ENCODE measurements at regions not wholly inside any gene's neighbourhood (a gene's known extent, or its start where the extent isn't known, plus 50 kb on each side); places are given as distances from the start of the nearest gene placed in this dataset.

DNA sequence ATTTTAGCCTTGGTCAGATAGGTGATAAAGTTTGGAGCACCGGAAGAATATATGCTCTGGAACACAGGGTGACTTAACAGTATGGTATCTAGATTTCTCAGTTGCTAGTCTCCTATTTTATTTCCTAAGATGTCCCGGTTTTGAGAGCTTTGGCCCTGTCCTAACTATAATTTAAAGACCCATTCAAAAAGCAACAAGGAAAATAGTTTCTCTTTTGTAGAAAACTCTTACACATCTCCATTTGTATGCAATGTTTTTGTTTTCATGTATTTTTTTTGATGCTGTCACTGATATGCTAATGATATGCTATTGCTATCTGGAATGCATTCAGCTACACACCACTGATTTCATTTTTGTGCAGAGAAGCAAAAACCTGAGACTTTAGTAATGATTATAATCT, 237.8 kb downstream of the GPD2 start:
- Mint-ChIP-seq H3K36me3 (no peaks in the 10 kb centered on the region), H3K9me3 (no peaks in the 10 kb centered on the region), H3K4me3 (no peak overlapping the region), H3K27me3 (no peaks in the 10 kb centered on the region), H3K27ac (no peak overlapping the region), H3K4me1 (no peaks in the 10 kb centered on the region)
- POLR2A ChIA-PET: no interaction called here
- ATAC-seq (ENCODE audit: low read depth): no peak
- no peak for DNase-seq

DNA sequence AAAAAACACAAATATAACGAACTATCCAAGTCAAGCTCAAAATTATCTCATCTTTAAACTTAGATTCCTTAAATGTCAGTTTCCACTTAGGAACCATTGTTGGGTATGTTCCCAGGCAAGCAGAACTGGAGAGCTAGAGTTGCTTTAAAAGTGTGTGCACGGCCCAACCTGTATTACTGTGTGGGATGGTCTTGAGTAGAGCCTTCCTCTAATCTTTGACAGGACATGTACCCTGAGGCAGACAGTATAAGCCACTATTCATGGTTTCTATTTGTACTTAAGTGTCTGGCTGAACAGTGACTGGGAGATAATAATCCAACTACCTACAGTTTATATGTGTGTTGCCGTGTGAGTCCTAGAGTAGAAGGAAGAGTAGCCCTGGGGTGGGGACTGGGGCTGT, 239.7 kb downstream of the GPD2 start:
- DNase-seq (no peak), ATAC-seq (ENCODE audit: low read depth) (no peak)
- H3K9me3 Mint-ChIP-seq: no peaks in the 10 kb centered on the region
- no peak overlapping the region for H3K4me3 Mint-ChIP-seq
- H3K36me3 Mint-ChIP-seq: no peaks in the 10 kb centered on the region
- H3K4me1 Mint-ChIP-seq: no peaks in the 10 kb centered on the region
- no peaks in the 10 kb centered on the region for H3K27me3 Mint-ChIP-seq
- POLR2A ChIA-PET: no interaction called here
- H3K27ac Mint-ChIP-seq: no peak overlapping the region

DNA sequence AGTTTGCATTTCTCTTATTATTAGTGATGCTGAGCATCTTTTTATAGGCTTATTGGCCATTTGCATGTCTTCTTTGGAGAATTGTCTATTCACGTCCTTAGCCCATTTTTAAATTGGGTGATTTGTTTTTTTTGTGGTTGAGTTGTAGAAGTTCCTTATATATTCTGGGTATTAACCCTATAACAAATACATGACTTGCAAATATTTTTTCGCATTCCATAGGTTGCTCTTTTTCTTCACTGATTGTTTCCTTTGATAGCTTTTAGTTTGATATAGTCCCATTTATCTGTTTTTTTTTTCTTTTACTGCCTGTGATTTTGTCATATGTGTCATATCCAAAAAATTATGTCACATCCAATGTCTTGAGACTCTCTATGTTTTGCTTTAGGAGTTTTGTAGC, 243.6 kb downstream of the GPD2 start:
- Mint-ChIP-seq H3K9me3 (no peaks in the 10 kb centered on the region), H3K27me3 (peaks cover 2% of the 10 kb centered on the region), H3K4me1 (no peaks in the 10 kb centered on the region), H3K36me3 (no peaks in the 10 kb centered on the region), H3K4me3 (no peak overlapping the region), H3K27ac (no peak overlapping the region)
- ATAC-seq (ENCODE audit: low read depth) (no peak), DNase-seq (no peak)
- POLR2A ChIA-PET: no interaction called here

DNA sequence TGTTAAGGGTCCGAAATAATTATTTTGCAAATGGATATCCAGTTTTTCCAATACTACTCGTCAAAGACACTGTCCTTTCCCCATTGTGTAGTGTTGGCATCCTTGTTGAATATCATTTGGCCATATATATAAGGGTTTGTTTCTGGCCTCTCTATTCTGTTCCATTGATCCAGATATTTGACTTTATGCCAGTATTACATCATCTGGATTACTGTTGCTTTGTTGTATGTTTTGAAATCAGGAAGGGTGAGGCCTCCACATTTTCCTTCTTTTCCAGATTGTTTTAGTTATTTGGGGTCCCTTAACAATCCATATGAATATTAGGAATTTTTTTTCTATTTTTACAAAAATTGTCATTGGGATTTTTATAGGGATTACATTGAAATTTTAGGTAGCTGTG, 244.1 kb downstream of the GPD2 start:
- POLR2A ChIA-PET: no interaction called here

GRCh38 chr2:156687126-156687525, 250.9 kb downstream of the GPD2 start:
- Mint-ChIP-seq H3K27ac (no peak overlapping the region), H3K36me3 (no peaks in the 10 kb centered on the region), H3K4me1 (no peaks in the 10 kb centered on the region), H3K27me3 (peaks cover 4% of the 10 kb centered on the region), H3K9me3 (peaks cover 1% of the 10 kb centered on the region), H3K4me3 (no peak overlapping the region)
- no peak for DNase-seq
- no peak for ATAC-seq (ENCODE audit: low read depth)
- POLR2A ChIA-PET: no interaction called here

More for the DNA sequence above, 244.1 kb downstream of the GPD2 start:
- Mint-ChIP-seq H3K27me3 (peaks cover 2% of the 10 kb centered on the region), H3K4me1 (no peaks in the 10 kb centered on the region), H3K27ac (no peak overlapping the region), H3K4me3 (no peak overlapping the region), H3K9me3 (no peaks in the 10 kb centered on the region), H3K36me3 (no peaks in the 10 kb centered on the region)
- ATAC-seq (ENCODE audit: low read depth): no peak
- no peak for DNase-seq

- ATAC-seq (ENCODE audit: low read depth): no peak
- Mint-ChIP-seq H3K27me3 (peaks cover 4% of the 10 kb centered on the region), H3K4me1 (no peaks in the 10 kb centered on the region), H3K4me3 (no peak overlapping the region), H3K9me3 (peaks cover 1% of the 10 kb centered on the region), H3K36me3 (no peaks in the 10 kb centered on the region), H3K27ac (no peak overlapping the region)
- DNase-seq: no peak
- POLR2A ChIA-PET: no interaction called here
Measured at GRCh38 chr2:156687715-156688114, 251.5 kb downstream of the GPD2 start.

DNA sequence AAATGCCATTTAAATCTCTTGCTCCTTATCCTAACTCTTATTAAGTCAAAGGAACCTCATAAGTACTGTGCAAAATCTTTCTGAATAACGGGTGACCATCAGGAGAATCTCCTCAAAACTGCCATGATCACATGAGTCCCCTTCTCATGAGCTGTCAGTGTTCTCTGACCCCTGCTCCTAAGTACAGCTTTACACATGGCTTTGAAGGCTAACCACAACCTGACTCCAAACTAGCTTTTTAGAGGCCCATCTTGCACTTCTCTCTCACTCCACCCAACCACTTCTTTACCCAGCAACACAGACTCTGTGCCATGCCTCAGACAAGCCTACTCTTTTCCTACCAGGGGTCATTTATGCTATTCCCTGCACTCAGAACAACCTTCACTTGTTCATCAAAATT, 253.8 kb downstream of the GPD2 start:
- H3K27me3 Mint-ChIP-seq: peaks cover 4% of the 10 kb centered on the region
- no peaks in the 10 kb centered on the region for H3K36me3 Mint-ChIP-seq
- DNase-seq: no peak
- H3K4me3 Mint-ChIP-seq: no peak overlapping the region
- no peak overlapping the region for H3K27ac Mint-ChIP-seq
- H3K4me1 Mint-ChIP-seq: no peaks in the 10 kb centered on the region
- POLR2A ChIA-PET: no interaction called here
- peaks cover 1% of the 10 kb centered on the region for H3K9me3 Mint-ChIP-seq
- ATAC-seq (ENCODE audit: low read depth): no peak

DNA sequence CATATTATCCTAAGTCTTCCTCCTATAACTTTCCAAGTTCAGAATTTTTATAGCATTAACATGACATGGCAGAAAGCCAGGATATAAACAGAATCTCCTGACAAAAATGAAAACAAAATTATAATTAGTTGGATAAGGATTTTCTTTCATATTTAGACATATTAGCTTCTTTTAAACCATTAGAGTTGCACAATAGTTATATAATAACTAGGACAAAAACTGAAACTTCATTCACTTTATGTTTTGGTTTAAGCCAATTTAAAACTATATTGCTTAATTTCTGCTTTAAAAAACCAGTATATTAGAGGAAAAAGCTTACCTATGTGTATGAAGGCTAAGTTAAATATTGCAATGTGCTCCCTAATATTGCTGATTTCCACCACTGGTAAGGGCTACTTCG, 254.8 kb downstream of the GPD2 start:
- DNase-seq (no peak), ATAC-seq (ENCODE audit: low read depth) (no peak)
- peaks cover 4% of the 10 kb centered on the region for H3K27me3 Mint-ChIP-seq
- H3K4me3 Mint-ChIP-seq: no peak overlapping the region
- peaks cover 1% of the 10 kb centered on the region for H3K9me3 Mint-ChIP-seq
- POLR2A ChIA-PET: no interaction called here
- no peak overlapping the region for H3K27ac Mint-ChIP-seq
- H3K36me3 Mint-ChIP-seq: no peaks in the 10 kb centered on the region
- H3K4me1 Mint-ChIP-seq: no peaks in the 10 kb centered on the region

DNA sequence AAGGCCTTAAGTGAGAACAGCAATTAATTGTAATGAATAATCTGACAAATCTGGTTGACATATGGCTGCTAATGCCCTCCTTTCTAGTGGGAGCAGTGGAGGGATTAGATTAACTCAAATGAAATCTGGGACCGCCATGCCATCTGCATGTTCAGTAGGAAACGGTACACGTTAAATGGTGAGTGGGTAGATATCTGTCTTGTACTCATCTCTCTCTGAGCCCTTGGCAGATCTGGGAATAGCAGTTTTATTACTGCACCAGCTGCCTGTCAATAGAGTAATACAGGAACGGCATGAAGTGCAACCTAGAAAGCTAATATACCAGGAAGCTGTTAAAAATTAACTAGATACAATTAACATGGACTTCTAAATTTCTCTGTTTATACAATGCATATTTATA, 258.8 kb downstream of the GPD2 start:
- ATAC-seq (ENCODE audit: low read depth) (no peak), DNase-seq (no peak)
- Mint-ChIP-seq H3K4me3 (no peak overlapping the region), H3K4me1 (no peaks in the 10 kb centered on the region), H3K27me3 (peaks cover 5% of the 10 kb centered on the region), H3K27ac (no peak overlapping the region), H3K36me3 (no peaks in the 10 kb centered on the region), H3K9me3 (no peaks in the 10 kb centered on the region)
- POLR2A ChIA-PET: no interaction called here

- H3K4me3 Mint-ChIP-seq: no peak overlapping the region
- H3K4me1 Mint-ChIP-seq: no peaks in the 10 kb centered on the region
- ATAC-seq (ENCODE audit: low read depth) (no peak), DNase-seq (no peak)
- peaks cover 6% of the 10 kb centered on the region for H3K27me3 Mint-ChIP-seq
- no peaks in the 10 kb centered on the region for H3K9me3 Mint-ChIP-seq
- POLR2A ChIA-PET: no interaction called here
- H3K27ac Mint-ChIP-seq: no peak overlapping the region
- no peaks in the 10 kb centered on the region for H3K36me3 Mint-ChIP-seq
Measured at GRCh38 chr2:156695595-156695994, 259.4 kb downstream of the GPD2 start.

GRCh38 chr2:156697906-156698305, 261.7 kb downstream of the GPD2 start:
- no peaks in the 10 kb centered on the region for H3K36me3 Mint-ChIP-seq
- H3K27me3 Mint-ChIP-seq: peaks cover 8% of the 10 kb centered on the region
- ATAC-seq (ENCODE audit: low read depth) (no peak), DNase-seq (no peak)
- no peak overlapping the region for H3K4me3 Mint-ChIP-seq
- H3K4me1 Mint-ChIP-seq: no peaks in the 10 kb centered on the region
- no peak overlapping the region for H3K27ac Mint-ChIP-seq
- POLR2A ChIA-PET: no interaction called here
- no peaks in the 10 kb centered on the region for H3K9me3 Mint-ChIP-seq

GRCh38 chr2:156700681-156701080, 264.5 kb downstream of the GPD2 start:
- Mint-ChIP-seq H3K9me3 (no peaks in the 10 kb centered on the region), H3K27me3 (peaks cover 10% of the 10 kb centered on the region), H3K36me3 (no peaks in the 10 kb centered on the region), H3K4me3 (no peak overlapping the region), H3K27ac (no peak overlapping the region), H3K4me1 (no peaks in the 10 kb centered on the region)
- DNase-seq (no peak), ATAC-seq (ENCODE audit: low read depth) (no peak)
- POLR2A ChIA-PET: no interaction called here

- DNase-seq (no peak), ATAC-seq (ENCODE audit: low read depth) (no peak)
- Mint-ChIP-seq H3K4me1 (no peaks in the 10 kb centered on the region), H3K4me3 (no peak overlapping the region), H3K27me3 (peaks cover 10% of the 10 kb centered on the region), H3K27ac (no peak overlapping the region), H3K9me3 (no peaks in the 10 kb centered on the region), H3K36me3 (no peaks in the 10 kb centered on the region)
- POLR2A ChIA-PET: no interaction called here
Measured at GRCh38 chr2:156702541-156702940, 266.4 kb downstream of the GPD2 start.

DNA sequence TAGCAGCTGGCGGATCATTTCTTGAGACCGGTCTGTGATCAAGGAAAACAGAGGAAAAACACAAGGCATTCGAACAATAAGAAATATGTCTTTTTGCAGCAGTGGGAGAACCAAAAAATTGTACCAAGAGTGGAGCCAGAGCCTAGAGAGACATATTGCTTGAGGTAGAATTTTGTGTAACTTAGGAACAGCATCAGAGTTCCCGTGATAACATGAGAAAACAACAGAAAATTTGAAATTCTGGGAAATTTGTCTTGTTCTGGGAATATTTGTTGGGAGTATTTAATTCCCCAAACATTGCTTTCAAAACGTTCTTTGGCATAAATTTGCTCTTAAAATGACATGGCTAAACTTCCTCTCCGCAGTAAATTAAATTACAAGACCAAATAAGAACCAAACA, 267.5 kb downstream of the GPD2 start:
- no peaks in the 10 kb centered on the region for H3K36me3 Mint-ChIP-seq
- POLR2A ChIA-PET: no interaction called here
- H3K9me3 Mint-ChIP-seq: no peaks in the 10 kb centered on the region
- no peak overlapping the region for H3K27ac Mint-ChIP-seq
- ATAC-seq (ENCODE audit: low read depth) (no peak), DNase-seq (no peak)
- H3K4me3 Mint-ChIP-seq: no peak overlapping the region
- peaks cover 13% of the 10 kb centered on the region for H3K27me3 Mint-ChIP-seq
- no peaks in the 10 kb centered on the region for H3K4me1 Mint-ChIP-seq

DNA sequence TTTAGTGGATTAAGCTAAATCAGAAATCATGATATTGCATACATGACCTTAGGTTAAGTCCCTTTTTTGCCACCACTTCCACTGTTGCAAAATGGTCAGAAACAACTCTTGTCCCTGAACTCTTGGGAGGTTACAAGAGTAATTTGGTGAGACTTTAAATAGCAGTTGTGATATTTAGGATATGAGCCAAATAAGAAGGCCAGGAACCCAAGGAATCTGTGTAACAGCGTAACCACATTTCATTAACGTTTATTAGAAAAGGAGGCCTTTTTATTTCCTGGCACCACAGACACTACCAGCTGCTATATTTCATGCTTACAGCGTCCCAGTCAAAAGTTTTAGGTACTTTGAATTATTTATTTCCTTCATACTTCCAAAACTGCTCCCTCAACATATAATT, 268.0 kb downstream of the GPD2 start:
- no peaks in the 10 kb centered on the region for H3K36me3 Mint-ChIP-seq

More for the DNA sequence above, 268.0 kb downstream of the GPD2 start:
- POLR2A ChIA-PET: no interaction called here
- ATAC-seq (ENCODE audit: low read depth) (no peak), DNase-seq (no peak)
- Mint-ChIP-seq H3K9me3 (no peaks in the 10 kb centered on the region), H3K4me1 (no peaks in the 10 kb centered on the region), H3K4me3 (no peak overlapping the region), H3K27me3 (peaks cover 13% of the 10 kb centered on the region), H3K27ac (no peak overlapping the region)

Data from activated naive CD8-positive, alpha-beta T cell treated with anti-CD3 and anti-CD28 coated beads, Interleukin-2, amount 10 ng/mL, durations not matched to agents 7 days and 5 days (primary cell).